ENCODE measurements at regions not wholly inside any gene's neighbourhood (a gene's known extent, or its start where the extent isn't known, plus 50 kb on each side); places are given as distances from the start of the nearest gene placed in this dataset.

GRCh38 chr13:47397739-47398138 is 500.9 kb upstream of the HTR2A start:
- H3K4me3 Mint-ChIP-seq, result no peak overlapping the region
- H3K27ac Mint-ChIP-seq, result no peak overlapping the region
- DNase-seq (ENCODE audit: low spot score) (no peak), ATAC-seq (no peak)
- H3K36me3 Mint-ChIP-seq, result no peaks in the 10 kb centered on the region
- no peaks in the 10 kb centered on the region for H3K4me1 Mint-ChIP-seq (ENCODE audit: low read depth in 2 of 2)
- H3K9me3 Mint-ChIP-seq, result peaks cover 4% of the 10 kb centered on the region
- H3K27me3 Mint-ChIP-seq, result no peaks in the 10 kb centered on the region

DNA sequence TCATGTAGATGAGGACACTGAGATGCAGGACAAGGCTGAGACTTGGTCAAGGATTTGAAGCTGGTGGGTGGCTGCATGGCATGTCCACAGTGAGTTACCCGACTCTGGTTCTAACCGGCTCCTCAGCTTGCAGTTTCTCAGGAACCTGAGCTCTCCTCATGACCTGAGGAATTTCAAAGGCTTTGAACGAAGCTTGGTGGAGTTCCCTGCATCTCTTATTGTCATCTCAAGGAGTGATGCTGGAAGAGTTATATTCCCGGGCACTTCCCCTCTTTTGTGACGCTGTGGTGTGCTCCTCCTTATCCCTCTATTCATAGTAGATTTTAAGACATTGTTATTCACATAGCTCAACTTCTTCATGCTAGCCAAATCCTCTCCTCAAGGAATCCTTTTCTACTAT is 500.1 kb upstream of the HTR2A start:
- Mint-ChIP-seq H3K4me1 (ENCODE audit: low read depth in 2 of 2) (no peaks in the 10 kb centered on the region), H3K27me3 (no peaks in the 10 kb centered on the region), H3K36me3 (peaks cover 2% of the 10 kb centered on the region), H3K9me3 (peaks cover 5% of the 10 kb centered on the region), H3K4me3 (no peak overlapping the region), H3K27ac (no peak overlapping the region)
- ATAC-seq (no peak), DNase-seq (ENCODE audit: low spot score) (no peak)

- DNase-seq (ENCODE audit: low spot score), result no peak
- H3K27ac Mint-ChIP-seq, result no peak overlapping the region
- H3K27me3 Mint-ChIP-seq, result no peaks in the 10 kb centered on the region
- H3K9me3 Mint-ChIP-seq, result peaks cover 11% of the 10 kb centered on the region
- H3K4me1 Mint-ChIP-seq (ENCODE audit: low read depth in 2 of 2), result no peaks in the 10 kb centered on the region
- no peak for ATAC-seq
- no peaks in the 10 kb centered on the region for H3K36me3 Mint-ChIP-seq
- no peak overlapping the region for H3K4me3 Mint-ChIP-seq
Measured at GRCh38 chr13:47374741-47375140, 477.9 kb upstream of the HTR2A start.

- no peaks in the 10 kb centered on the region for H3K4me1 Mint-ChIP-seq (ENCODE audit: low read depth in 2 of 2)
- no peaks in the 10 kb centered on the region for H3K27me3 Mint-ChIP-seq
- no peak overlapping the region for H3K4me3 Mint-ChIP-seq
- H3K36me3 Mint-ChIP-seq, result peaks cover 7% of the 10 kb centered on the region
- no peak for ATAC-seq
- no peak overlapping the region for H3K27ac Mint-ChIP-seq
- peaks cover 19% of the 10 kb centered on the region for H3K9me3 Mint-ChIP-seq
- no peak for DNase-seq (ENCODE audit: low spot score)
Measured at GRCh38 chr13:47372751-47373150, 475.9 kb upstream of the HTR2A start.

- Mint-ChIP-seq H3K27me3 (no peaks in the 10 kb centered on the region), H3K4me3 (no peak overlapping the region), H3K4me1 (ENCODE audit: low read depth in 2 of 2) (no peaks in the 10 kb centered on the region), H3K9me3 (no peaks in the 10 kb centered on the region), H3K36me3 (no peaks in the 10 kb centered on the region), H3K27ac (no peak overlapping the region)
- DNase-seq (ENCODE audit: low spot score) (no peak), ATAC-seq (no peak)
Measured at GRCh38 chr13:47351798-47352197, 454.9 kb upstream of the HTR2A start.

GRCh38 chr13:47350334-47351124 is 453.7 kb upstream of the HTR2A start:
- ATAC-seq (no peak), DNase-seq (ENCODE audit: low spot score) (no peak)
- H3K9me3 Mint-ChIP-seq, result no peaks in the 10 kb centered on the region
- H3K4me1 Mint-ChIP-seq (ENCODE audit: low read depth in 2 of 2), result no peaks in the 10 kb centered on the region
- H3K4me3 Mint-ChIP-seq, result no peak overlapping the region
- H3K27ac Mint-ChIP-seq, result no peak overlapping the region
- no peaks in the 10 kb centered on the region for H3K27me3 Mint-ChIP-seq
- no peaks in the 10 kb centered on the region for H3K36me3 Mint-ChIP-seq

GRCh38 chr13:47349211-47349610 is 452.4 kb upstream of the HTR2A start:
- H3K4me3 Mint-ChIP-seq, result no peak overlapping the region
- no peaks in the 10 kb centered on the region for H3K27me3 Mint-ChIP-seq
- H3K27ac Mint-ChIP-seq, result no peak overlapping the region
- H3K9me3 Mint-ChIP-seq, result no peaks in the 10 kb centered on the region
- no peaks in the 10 kb centered on the region for H3K36me3 Mint-ChIP-seq
- no peak for DNase-seq (ENCODE audit: low spot score)
- H3K4me1 Mint-ChIP-seq (ENCODE audit: low read depth in 2 of 2), result no peaks in the 10 kb centered on the region
- no peak for ATAC-seq

- Mint-ChIP-seq H3K36me3 (peaks cover 7% of the 10 kb centered on the region), H3K27ac (no peak overlapping the region), H3K27me3 (no peaks in the 10 kb centered on the region), H3K4me3 (no peak overlapping the region), H3K4me1 (ENCODE audit: low read depth in 2 of 2) (no peaks in the 10 kb centered on the region), H3K9me3 (peaks cover 13% of the 10 kb centered on the region)
- DNase-seq (ENCODE audit: low spot score) (no peak), ATAC-seq (no peak)
Measured at GRCh38 chr13:47337781-47338507, 441.1 kb upstream of the HTR2A start.

GRCh38 chr13:47334173-47334572 is 437.3 kb upstream of the HTR2A start:
- H3K36me3 Mint-ChIP-seq, result no peaks in the 10 kb centered on the region
- H3K4me3 Mint-ChIP-seq, result no peak overlapping the region
- H3K4me1 Mint-ChIP-seq (ENCODE audit: low read depth in 2 of 2), result no peaks in the 10 kb centered on the region

DNA sequence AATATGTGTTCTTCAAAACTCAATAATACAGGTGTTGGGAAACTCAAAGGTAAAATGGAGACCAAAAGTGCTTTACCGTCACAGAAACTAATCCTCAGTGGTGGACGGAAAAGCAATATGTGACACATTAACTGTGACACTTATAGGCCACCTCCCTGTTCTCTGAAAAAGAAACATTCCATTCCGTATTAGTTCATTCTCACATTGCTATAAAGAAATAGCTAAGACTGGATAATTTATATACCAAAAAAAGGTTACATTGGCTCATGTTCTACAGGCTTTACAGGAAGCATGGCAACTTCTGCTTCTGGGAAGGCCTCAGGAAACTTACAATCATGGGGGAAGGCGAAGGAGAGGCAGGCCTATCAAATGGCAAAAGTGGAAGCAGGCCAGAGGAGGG is 435.3 kb upstream of the HTR2A start:
- Mint-ChIP-seq H3K9me3 (peaks cover 4% of the 10 kb centered on the region), H3K4me3 (no peak overlapping the region), H3K27me3 (no peaks in the 10 kb centered on the region), H3K27ac (no peak overlapping the region), H3K36me3 (no peaks in the 10 kb centered on the region), H3K4me1 (ENCODE audit: low read depth in 2 of 2) (no peaks in the 10 kb centered on the region)
- DNase-seq (ENCODE audit: low spot score) (no peak), ATAC-seq (no peak)

More at GRCh38 chr13:47334173-47334572, 437.3 kb upstream of the HTR2A start:
- no peak for ATAC-seq
- no peak for DNase-seq (ENCODE audit: low spot score)
- Mint-ChIP-seq H3K9me3 (peaks cover 4% of the 10 kb centered on the region), H3K27ac (no peak overlapping the region), H3K27me3 (no peaks in the 10 kb centered on the region)

GRCh38 chr13:47330031-47330430 is 433.2 kb upstream of the HTR2A start:
- DNase-seq (ENCODE audit: low spot score) (no peak), ATAC-seq (no peak)
- H3K9me3 Mint-ChIP-seq, result peaks cover 3% of the 10 kb centered on the region
- no peaks in the 10 kb centered on the region for H3K4me1 Mint-ChIP-seq (ENCODE audit: low read depth in 2 of 2)
- no peak overlapping the region for H3K27ac Mint-ChIP-seq
- H3K4me3 Mint-ChIP-seq, result no peak overlapping the region
- no peaks in the 10 kb centered on the region for H3K27me3 Mint-ChIP-seq
- no peaks in the 10 kb centered on the region for H3K36me3 Mint-ChIP-seq

- Mint-ChIP-seq H3K36me3 (no peaks in the 10 kb centered on the region), H3K4me3 (no peak overlapping the region), H3K27me3 (no peaks in the 10 kb centered on the region), H3K27ac (no peak overlapping the region), H3K4me1 (ENCODE audit: low read depth in 2 of 2) (no peaks in the 10 kb centered on the region), H3K9me3 (peaks cover 9% of the 10 kb centered on the region)
- no peak for ATAC-seq
- DNase-seq (ENCODE audit: low spot score), result no peak
Measured at GRCh38 chr13:47327861-47328260, 431.0 kb upstream of the HTR2A start.

GRCh38 chr13:47326061-47326460 is 429.2 kb upstream of the HTR2A start:
- ATAC-seq, result no peak
- Mint-ChIP-seq H3K27ac (no peak overlapping the region), H3K9me3 (peaks cover 9% of the 10 kb centered on the region), H3K4me1 (ENCODE audit: low read depth in 2 of 2) (no peaks in the 10 kb centered on the region), H3K4me3 (no peak overlapping the region), H3K27me3 (no peaks in the 10 kb centered on the region), H3K36me3 (no peaks in the 10 kb centered on the region)
- no peak for DNase-seq (ENCODE audit: low spot score)

GRCh38 chr13:47317356-47317755 is 420.5 kb upstream of the HTR2A start:
- DNase-seq (ENCODE audit: low spot score) (no peak), ATAC-seq (no peak)
- Mint-ChIP-seq H3K9me3 (peaks cover 7% of the 10 kb centered on the region), H3K27me3 (no peaks in the 10 kb centered on the region), H3K27ac (no peak overlapping the region), H3K4me3 (no peak overlapping the region), H3K4me1 (ENCODE audit: low read depth in 2 of 2) (no peaks in the 10 kb centered on the region), H3K36me3 (no peaks in the 10 kb centered on the region)

Measured in natural killer cell treated with Interleukin-12 subunit alpha and Interleukin-12 subunit beta and Interleukin-15 and Interleukin-18, amount 100 ng/mL, for 72 hours (primary cell).